Body of pancreas (tissue), 4 donors: ENCODE measurements at regions not wholly inside any gene's neighbourhood (a gene's known extent, or its start where the extent isn't known, plus 50 kb on each side); places are given as distances from the start of the nearest gene placed in this dataset.

Experiments
- ATAC-seq: fragments of 150-250 bp; one replicate; pipeline ENCODE4 v1.9.1; 2016
- DNase-seq, 4 donors: peaks; one replicate each; pipeline ENCODE4 v3.0.0-alpha.2; 2019
- H3K27ac ChIP-seq, 4 donors: fragments of 200-600 bp; sonication (generic); 1 replicate in 3 of 4; 2 replicates in 1 of 4; pipeline versions ENCODE4 v1.5.1 to v1.6.1; 2016 to 2019; ENCODE audit warnings: mild to moderate bottlenecking in 1 of 4, mixed read lengths in 1 of 4, moderate library complexity in 1 of 4
- H3K27me3 ChIP-seq, 2 donors: fragments of 200-600 bp; sonication (generic); one replicate each; pipeline ENCODE4 v1.6.0; 2016; ENCODE audit warnings: mild to moderate bottlenecking in 1 of 2
- H3K36me3 ChIP-seq, 2 donors: fragments of 200-600 bp; sonication (generic); replicated peaks in 1 of 2; 2 replicates each; pipeline ENCODE4 v1.5.1; 2016; ENCODE audit warnings: low read depth in 2 of 2; ENCODE audit not compliant: insufficient read depth in 1 of 2
- H3K4me1 ChIP-seq: fragments of 200-600 bp; sonication (generic); one replicate; pipeline ENCODE4 v1.6.0; 2016
- H3K4me3 ChIP-seq, 2 donors: fragments of 200-600 bp; sonication (generic); 1 replicate in 1 of 2; 2 replicates in 1 of 2; pipeline ENCODE4 v1.5.1; 2016 to 2019
- H3K9me3 ChIP-seq, 3 donors: fragments of 200-600 bp; sonication (generic); 1 replicate in 2 of 3; 2 replicates in 1 of 3; pipeline ENCODE4 v1.5.1; 2016
- POLR2A ChIP-seq, 3 donors: fragments of 450-650 bp; IDR thresholded peaks; one replicate each; pipeline ENCODE4 v1.6.1; 2016; ENCODE audit warnings: antibody characterized with exemption in 3 of 3, mild to moderate bottlenecking in 2 of 3
- WGBS, 2 donors: methylation state at CpG; one replicate each; pipeline ENCODE4 v1.1.5; 2017; 5-methylcytosine and 5-hydroxymethylcytosine counted together
- intact Hi-C: fragments of 100-400 bp; cut with DNase I; formaldehyde crosslinking; loops from one replicate; pipeline ENCODE4 v1.15.1; 2023
- TF ChIP-seq, protein P1 (sequence below), 7 experiments: fragments of 450-650 bp in 4 of 7; fragments of 200-600 bp in 3 of 7; sonication (generic) in 3 of 7; IDR thresholded peaks; one replicate each; pipeline ENCODE4 v1.5.1; 2016 to 2019; ENCODE audit warnings: antibody characterized with exemption in 7 of 7

DNA sequence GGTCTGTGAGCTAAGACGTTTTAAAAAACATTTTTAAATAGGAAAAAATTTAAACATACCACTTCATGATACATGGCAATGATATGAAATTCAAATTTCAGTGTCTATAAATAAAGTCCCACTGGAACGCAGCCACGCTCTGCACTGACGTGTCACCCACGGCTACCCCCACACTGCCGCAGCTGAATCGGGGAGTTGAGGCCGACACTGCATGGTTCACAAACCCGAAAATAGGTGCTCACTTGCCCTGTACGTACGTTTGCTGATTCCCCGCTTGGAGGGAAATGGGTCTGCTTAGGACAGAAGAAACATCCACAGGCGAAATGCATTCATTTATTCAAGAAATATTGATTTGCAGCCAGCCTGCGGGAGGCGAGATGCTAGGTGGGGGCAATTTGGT, 1342.3 kb downstream of the TBC1D22A start:
- Histone ChIP-seq H3K4me1 (no peaks in the 10 kb centered on the region), H3K4me3 (no peak overlapping the region), H3K27me3 (no peaks in the 10 kb centered on the region), H3K36me3 (no peaks in the 10 kb centered on the region), H3K27ac (no peak overlapping the region), H3K9me3 (no peaks in the 10 kb centered on the region)
- WGBS, 2 donors, result 62 to 67% methylated on average over 15 of the region's 15 CpGs
- no peak for DNase-seq
- intact Hi-C loops, result no loop called here
- ATAC-seq, result no peak
- TF ChIP-seq POLR2A (IDR thresholded peaks at IDR 0.05), result no peak
- TF ChIP-seq, protein P1, sequence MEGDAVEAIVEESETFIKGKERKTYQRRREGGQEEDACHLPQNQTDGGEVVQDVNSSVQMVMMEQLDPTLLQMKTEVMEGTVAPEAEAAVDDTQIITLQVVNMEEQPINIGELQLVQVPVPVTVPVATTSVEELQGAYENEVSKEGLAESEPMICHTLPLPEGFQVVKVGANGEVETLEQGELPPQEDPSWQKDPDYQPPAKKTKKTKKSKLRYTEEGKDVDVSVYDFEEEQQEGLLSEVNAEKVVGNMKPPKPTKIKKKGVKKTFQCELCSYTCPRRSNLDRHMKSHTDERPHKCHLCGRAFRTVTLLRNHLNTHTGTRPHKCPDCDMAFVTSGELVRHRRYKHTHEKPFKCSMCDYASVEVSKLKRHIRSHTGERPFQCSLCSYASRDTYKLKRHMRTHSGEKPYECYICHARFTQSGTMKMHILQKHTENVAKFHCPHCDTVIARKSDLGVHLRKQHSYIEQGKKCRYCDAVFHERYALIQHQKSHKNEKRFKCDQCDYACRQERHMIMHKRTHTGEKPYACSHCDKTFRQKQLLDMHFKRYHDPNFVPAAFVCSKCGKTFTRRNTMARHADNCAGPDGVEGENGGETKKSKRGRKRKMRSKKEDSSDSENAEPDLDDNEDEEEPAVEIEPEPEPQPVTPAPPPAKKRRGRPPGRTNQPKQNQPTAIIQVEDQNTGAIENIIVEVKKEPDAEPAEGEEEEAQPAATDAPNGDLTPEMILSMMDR (IDR thresholded peaks at IDR 0.05), result no peak

DNA sequence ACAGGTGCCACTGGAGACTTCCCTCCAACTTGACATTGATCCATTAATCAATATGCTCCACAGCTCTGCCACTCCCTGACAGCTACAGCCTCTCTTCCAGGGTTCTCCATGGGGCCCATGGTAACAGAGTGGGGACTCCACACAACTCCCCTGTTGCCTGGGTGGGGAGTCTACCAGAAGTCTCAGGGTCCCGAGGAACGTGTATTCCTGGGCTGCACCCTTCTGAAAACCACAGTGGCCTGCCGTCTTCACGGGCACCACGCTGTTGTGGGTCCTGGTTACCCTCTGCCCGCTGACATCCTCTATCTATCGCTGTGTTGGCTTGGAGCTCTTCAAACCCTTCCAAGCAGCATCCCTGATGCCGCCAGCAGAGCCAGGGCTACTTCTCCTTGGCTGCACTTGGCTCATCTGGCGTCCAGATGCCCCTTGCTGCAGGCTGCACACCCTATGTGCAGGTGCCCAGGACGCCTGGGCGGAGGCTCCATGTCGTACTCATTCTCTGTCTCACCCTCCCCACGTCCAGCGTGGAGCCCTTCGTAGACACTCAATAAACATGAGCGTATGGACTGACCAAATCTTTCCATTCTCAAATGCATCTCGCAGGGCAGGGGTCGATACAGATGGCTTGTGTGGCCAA, 1341.8 kb downstream of the TBC1D22A start:
- WGBS, 2 donors, result 66 to 68% methylated on average over 16 to 18 of the region's 18 CpGs
- Histone ChIP-seq H3K9me3 (no peaks in the 10 kb centered on the region), H3K27me3 (no peaks in the 10 kb centered on the region), H3K4me3 (no peak overlapping the region), H3K27ac (no peak overlapping the region), H3K4me1 (no peaks in the 10 kb centered on the region), H3K36me3 (no peaks in the 10 kb centered on the region)
- TF ChIP-seq, protein P1 (IDR thresholded peaks at IDR 0.05), result no peak
- TF ChIP-seq POLR2A (IDR thresholded peaks at IDR 0.05), result no peak
- ATAC-seq (no peak), DNase-seq (no peak)
- intact Hi-C loops, result no loop called here

DNA sequence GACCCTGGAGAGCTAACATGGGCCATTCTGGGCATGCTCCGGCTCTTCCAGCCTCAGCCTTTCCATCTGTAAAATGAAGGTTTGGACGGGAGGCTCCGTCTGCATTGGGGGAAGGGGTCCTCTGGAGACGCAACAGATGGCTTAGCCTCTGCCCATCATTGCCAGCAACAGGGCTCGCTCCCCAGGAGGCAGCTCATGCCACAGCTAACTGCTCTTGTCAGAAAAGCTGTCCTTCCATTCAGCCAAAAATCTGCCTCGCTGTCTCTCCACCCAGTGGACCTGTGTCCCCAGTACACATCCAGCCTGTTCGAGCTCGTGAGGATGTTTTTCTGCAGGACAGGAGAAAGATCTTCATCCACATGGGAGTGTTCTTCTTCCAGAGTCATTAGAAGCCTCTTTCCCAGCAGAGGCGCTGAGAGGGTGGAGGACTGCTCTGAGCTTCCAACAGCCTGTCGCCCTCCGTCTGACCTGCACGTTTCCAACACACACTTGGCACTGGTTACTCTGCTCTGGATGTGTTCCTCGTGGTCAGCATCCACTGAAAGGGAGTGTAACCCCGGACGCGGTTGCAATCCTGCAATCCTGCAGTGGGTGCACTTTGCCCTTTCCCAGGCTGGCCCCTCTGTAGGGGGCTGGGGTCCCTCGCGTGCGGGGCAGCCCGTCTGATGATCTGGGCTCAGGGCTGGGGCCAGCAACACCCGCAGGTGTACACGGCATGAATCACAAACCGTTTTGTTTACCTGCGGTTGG, 1340.9 kb downstream of the TBC1D22A start:
- no peaks in the 10 kb centered on the region for H3K36me3 ChIP-seq
- WGBS, 2 donors, result 38 to 45% methylated on average over 21 to 24 of the region's 24 CpGs
- H3K4me3 ChIP-seq, result no peak overlapping the region
- H3K27me3 ChIP-seq, result no peaks in the 10 kb centered on the region
- TF ChIP-seq, protein P1 (IDR thresholded peaks at IDR 0.05), result no peak
- no peak for TF ChIP-seq POLR2A (IDR thresholded peaks at IDR 0.05)
- no peak for DNase-seq
- H3K9me3 ChIP-seq, result no peaks in the 10 kb centered on the region
- H3K4me1 ChIP-seq, result no peaks in the 10 kb centered on the region
- no peak overlapping the region for H3K27ac ChIP-seq
- ATAC-seq, result no peak
- intact Hi-C loops, result no loop called here

GRCh38 chr22:48102581-48102980, 1340.1 kb downstream of the TBC1D22A start:
- WGBS, 2 donors, result 68 to 71% methylated on average over 2 to 5 of the region's 5 CpGs
- no peaks in the 10 kb centered on the region for H3K9me3 ChIP-seq
- H3K36me3 ChIP-seq, result no peaks in the 10 kb centered on the region
- intact Hi-C loops, result no loop called here
- H3K4me1 ChIP-seq, result no peaks in the 10 kb centered on the region
- DNase-seq (no peak), ATAC-seq (no peak)
- no peak overlapping the region for H3K4me3 ChIP-seq
- no peak overlapping the region for H3K27ac ChIP-seq
- no peaks in the 10 kb centered on the region for H3K27me3 ChIP-seq
- no peak for TF ChIP-seq POLR2A (IDR thresholded peaks at IDR 0.05)
- TF ChIP-seq, protein P1 (IDR thresholded peaks at IDR 0.05), result no peak
